ENCODE measurements at regions not wholly inside any gene's neighbourhood (a gene's known extent, or its start where the extent isn't known, plus 50 kb on each side); places are given as distances from the start of the nearest gene placed in this dataset.
"Not testable (repeated sequence)": the region's sequence is repeated elsewhere in the genome, so short reads cannot be mapped to it uniquely, and the experiment has no call there.

DNA sequence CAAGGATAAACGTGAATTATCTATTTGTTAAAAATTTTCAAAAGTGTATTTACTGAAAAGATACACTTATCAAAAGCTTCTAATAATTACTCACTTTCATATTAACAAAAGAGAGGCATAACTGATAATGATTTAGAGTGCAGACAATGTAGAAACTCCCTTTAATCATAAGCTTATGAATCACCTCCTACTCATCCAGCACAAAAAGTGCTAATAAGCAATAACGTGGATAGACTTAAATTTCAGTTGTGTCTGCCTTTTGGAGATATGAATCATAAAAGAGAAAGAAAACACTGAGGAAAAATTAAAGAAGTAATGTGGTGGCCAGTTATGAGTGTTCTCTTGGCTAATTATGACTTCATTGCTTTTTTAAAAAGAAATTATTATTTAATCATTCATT, 827.6 kb upstream of the B3GALT2 start:
- H3K4me3 ChIP-seq (replicated peaks; ENCODE audit: insufficient read depth, low read length), result no peak overlapping the region
- no peak overlapping the region for H3K27ac ChIP-seq (replicated peaks)
- no peak for DNase-seq (ENCODE audit: low read depth in 1 of 2, low spot score in 1 of 2)
- no peak for TF ChIP-seq GABPA (IDR thresholded peaks at IDR 0.05; ENCODE audit: low read depth)
- no peak for TF ChIP-seq CTCF (IDR thresholded peaks at IDR 0.05; ENCODE audit: insufficient read depth, low read length)
- no peak for TF ChIP-seq POLR2AphosphoS5 (IDR thresholded peaks at IDR 0.05; ENCODE audit: low read depth)
- TF ChIP-seq, protein P1, sequence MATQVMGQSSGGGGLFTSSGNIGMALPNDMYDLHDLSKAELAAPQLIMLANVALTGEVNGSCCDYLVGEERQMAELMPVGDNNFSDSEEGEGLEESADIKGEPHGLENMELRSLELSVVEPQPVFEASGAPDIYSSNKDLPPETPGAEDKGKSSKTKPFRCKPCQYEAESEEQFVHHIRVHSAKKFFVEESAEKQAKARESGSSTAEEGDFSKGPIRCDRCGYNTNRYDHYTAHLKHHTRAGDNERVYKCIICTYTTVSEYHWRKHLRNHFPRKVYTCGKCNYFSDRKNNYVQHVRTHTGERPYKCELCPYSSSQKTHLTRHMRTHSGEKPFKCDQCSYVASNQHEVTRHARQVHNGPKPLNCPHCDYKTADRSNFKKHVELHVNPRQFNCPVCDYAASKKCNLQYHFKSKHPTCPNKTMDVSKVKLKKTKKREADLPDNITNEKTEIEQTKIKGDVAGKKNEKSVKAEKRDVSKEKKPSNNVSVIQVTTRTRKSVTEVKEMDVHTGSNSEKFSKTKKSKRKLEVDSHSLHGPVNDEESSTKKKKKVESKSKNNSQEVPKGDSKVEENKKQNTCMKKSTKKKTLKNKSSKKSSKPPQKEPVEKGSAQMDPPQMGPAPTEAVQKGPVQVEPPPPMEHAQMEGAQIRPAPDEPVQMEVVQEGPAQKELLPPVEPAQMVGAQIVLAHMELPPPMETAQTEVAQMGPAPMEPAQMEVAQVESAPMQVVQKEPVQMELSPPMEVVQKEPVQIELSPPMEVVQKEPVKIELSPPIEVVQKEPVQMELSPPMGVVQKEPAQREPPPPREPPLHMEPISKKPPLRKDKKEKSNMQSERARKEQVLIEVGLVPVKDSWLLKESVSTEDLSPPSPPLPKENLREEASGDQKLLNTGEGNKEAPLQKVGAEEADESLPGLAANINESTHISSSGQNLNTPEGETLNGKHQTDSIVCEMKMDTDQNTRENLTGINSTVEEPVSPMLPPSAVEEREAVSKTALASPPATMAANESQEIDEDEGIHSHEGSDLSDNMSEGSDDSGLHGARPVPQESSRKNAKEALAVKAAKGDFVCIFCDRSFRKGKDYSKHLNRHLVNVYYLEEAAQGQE (IDR thresholded peaks at IDR 0.05; ENCODE audit: insufficient replicate concordance, low read depth), result no peak
- TF ChIP-seq SPI1 (IDR thresholded peaks at IDR 0.05; ENCODE audit: borderline replicate concordance, low read depth), result no peak
- H3K27me3 ChIP-seq (ENCODE audit: insufficient read depth, poor library complexity, severe bottlenecking), result no peaks in the 10 kb centered on the region

- H3K4me3 ChIP-seq (replicated peaks; ENCODE audit: insufficient read depth, low read length), result no peak overlapping the region
- TF ChIP-seq SPI1 (IDR thresholded peaks at IDR 0.05; ENCODE audit: borderline replicate concordance, low read depth), result no peak
- TF ChIP-seq GABPA (IDR thresholded peaks at IDR 0.05; ENCODE audit: low read depth), result no peak
- no peak for TF ChIP-seq POLR2AphosphoS5 (IDR thresholded peaks at IDR 0.05; ENCODE audit: low read depth)
- TF ChIP-seq, protein P1 (IDR thresholded peaks at IDR 0.05; ENCODE audit: insufficient replicate concordance, low read depth), result no peak
- no peak for TF ChIP-seq CTCF (IDR thresholded peaks at IDR 0.05; ENCODE audit: insufficient read depth, low read length)
- no peak for DNase-seq (ENCODE audit: low read depth in 1 of 2, low spot score in 1 of 2)
- H3K27me3 ChIP-seq (ENCODE audit: insufficient read depth, poor library complexity, severe bottlenecking), result no peaks in the 10 kb centered on the region
- H3K27ac ChIP-seq (replicated peaks), result no peak overlapping the region
Measured at GRCh38 chr1:194013561-194013960, 827.1 kb upstream of the B3GALT2 start.

DNA sequence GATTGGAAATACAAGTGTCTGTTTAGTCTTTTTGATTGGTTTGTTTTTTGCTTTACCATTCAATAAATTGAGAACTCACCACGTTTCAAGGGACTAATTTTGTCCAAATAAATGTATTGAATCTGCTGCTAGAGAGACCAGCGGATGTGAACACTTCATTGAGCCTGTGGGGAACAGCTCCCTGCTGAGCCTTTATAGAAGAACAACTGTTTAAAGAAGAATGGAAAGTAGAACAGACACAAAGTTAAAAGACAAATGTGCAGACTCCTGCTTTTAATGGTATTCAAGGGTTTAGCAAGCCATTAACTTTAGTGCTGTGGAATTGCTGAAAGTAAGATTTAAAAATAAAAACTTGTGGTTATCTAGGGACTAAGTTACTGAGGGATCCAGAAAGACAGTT, 817.7 kb upstream of the B3GALT2 start:
- TF ChIP-seq, protein P1 (IDR thresholded peaks at IDR 0.05; ENCODE audit: insufficient replicate concordance, low read depth), result no peak
- TF ChIP-seq GABPA (IDR thresholded peaks at IDR 0.05; ENCODE audit: low read depth) (no peak), SPI1 (IDR thresholded peaks at IDR 0.05; ENCODE audit: borderline replicate concordance, low read depth) (no peak), CTCF (IDR thresholded peaks at IDR 0.05; ENCODE audit: insufficient read depth, low read length) (no peak), POLR2AphosphoS5 (IDR thresholded peaks at IDR 0.05; ENCODE audit: low read depth) (no peak)
- no peak for DNase-seq (ENCODE audit: low read depth in 1 of 2, low spot score in 1 of 2)
- Histone ChIP-seq H3K4me3 (replicated peaks; ENCODE audit: insufficient read depth, low read length) (no peak overlapping the region), H3K27me3 (ENCODE audit: insufficient read depth, poor library complexity, severe bottlenecking) (no peaks in the 10 kb centered on the region), H3K27ac (replicated peaks) (no peak overlapping the region)

GRCh38 chr1:194001726-194002350, 815.4 kb upstream of the B3GALT2 start:
- H3K4me3 ChIP-seq (replicated peaks; ENCODE audit: insufficient read depth, low read length); H3K27me3 ChIP-seq (ENCODE audit: insufficient read depth, poor library complexity, severe bottlenecking); H3K27ac ChIP-seq (replicated peaks); DNase-seq (ENCODE audit: low read depth in 1 of 2, low spot score in 1 of 2): not testable (repeated sequence)

Measured in HL-60 (cell line).